G401 (cell line): ENCODE measurements at regions not wholly inside any gene's neighbourhood (a gene's known extent, or its start where the extent isn't known, plus 50 kb on each side); places are given as distances from the start of the nearest gene placed in this dataset.
"Not testable (repeated sequence)": the region's sequence is repeated elsewhere in the genome, so short reads cannot be mapped to it uniquely, and the experiment has no call there.

Source experiments
- DNase-seq: peaks from one replicate; pipeline ENCODE4 v3.0.0-alpha.2; 2015; ENCODE audit warnings: low spot score
- in situ Hi-C: cut with HindIII; loops from 2 replicates; pipeline ENCODE4 v1.10.0; 2016; ENCODE audit warnings: low sequenced_read_pairs, mixed read lengths

GRCh38 chr9:104269374-104269773 lies 175.3 kb downstream of the SMC2 start:
- no peak for DNase-seq
- in situ Hi-C loops = no loop called here

DNA sequence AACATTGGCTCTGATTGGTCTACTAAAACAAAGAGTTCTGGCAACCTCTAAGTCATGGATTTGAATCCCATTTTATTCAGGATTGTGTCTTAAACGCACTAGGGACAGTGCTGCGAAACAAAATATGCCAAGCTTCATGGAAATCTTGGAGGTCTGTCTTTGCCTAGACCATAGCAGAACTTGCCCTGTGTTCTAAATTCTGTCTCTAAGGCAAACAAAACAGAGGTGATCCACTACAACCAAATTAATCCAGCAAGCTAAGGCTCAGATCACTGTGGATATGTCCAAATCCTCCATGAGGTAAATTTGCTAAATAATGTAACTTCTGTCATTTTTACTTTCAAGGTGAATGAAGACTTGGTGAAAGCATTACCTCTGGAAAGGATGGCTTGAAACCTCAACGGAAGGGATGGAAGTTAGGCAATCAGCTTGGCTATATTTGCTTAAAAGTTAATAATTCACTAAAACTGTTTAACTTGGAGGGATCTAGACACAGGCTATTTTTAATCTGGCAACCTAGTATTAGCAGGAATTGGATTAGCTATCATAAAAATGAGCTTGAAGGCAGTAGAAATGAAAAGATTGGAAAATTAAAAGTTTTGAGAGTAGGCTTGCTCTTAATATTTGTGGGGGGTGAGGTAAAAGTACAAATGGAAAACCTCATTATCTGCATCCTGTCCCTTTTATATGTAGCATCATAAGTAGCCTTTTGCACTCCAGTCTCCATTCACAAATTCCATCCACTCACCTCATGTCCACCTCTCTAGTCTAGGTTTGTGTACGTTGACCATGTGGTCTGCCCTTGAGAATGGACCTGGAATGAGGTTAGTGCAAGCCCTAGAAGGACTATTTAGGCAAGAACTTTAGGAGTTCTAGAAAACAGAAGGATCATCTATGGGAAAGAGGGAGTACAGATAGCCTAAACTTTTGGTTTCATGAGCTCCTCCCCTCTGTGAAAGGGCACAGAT lies 176.2 kb downstream of the SMC2 start:
- no peak for DNase-seq

DNA sequence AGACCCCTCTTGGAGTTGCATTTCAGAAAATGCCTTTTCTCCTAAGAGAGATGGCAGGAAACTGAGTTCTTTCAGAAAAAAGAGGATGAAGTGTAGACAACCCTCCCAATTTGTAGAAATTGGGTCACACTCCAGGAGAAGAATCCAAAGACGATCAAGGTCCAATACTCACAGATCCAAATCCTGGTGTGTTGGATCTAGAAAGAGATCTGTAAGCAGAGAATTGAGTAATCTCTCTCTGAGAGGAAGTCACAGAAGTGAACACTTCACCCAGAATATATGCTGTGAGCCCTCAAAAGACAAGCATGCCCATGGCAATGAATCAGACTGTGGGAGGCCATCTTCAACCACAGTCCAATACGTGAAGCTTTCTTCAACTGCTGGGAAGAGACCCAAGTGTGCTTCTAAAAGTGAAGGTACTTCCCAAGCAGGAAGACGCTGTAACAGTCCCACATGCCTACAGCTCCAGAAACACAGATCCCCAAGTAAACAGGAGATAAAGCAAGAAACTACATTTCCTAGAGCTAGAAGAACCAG lies 182.7 kb downstream of the SMC2 start:
- in situ Hi-C loops = no loop called here
- DNase-seq = no peak

More for the DNA sequence above, 176.2 kb downstream of the SMC2 start:
- in situ Hi-C loops = no loop called here

GRCh38 chr9:104278929-104279496 lies 184.9 kb downstream of the SMC2 start:
- in situ Hi-C loops = no loop called here

GRCh38 chr9:104279535-104280177 lies 185.5 kb downstream of the SMC2 start:
- in situ Hi-C loops = no loop called here

More at GRCh38 chr9:104278929-104279496, 184.9 kb downstream of the SMC2 start:
- DNase-seq = no peak

GRCh38 chr9:104280178-104280560 lies 186.1 kb downstream of the SMC2 start:
- no peak for DNase-seq
- in situ Hi-C loops = no loop called here

More at GRCh38 chr9:104279535-104280177, 185.5 kb downstream of the SMC2 start:
- DNase-seq = no peak

- in situ Hi-C loops = no loop called here
- DNase-seq = no peak
Observed at GRCh38 chr9:104280711-104281110, 186.6 kb downstream of the SMC2 start.

- no peak for DNase-seq
- in situ Hi-C loops = no loop called here
Observed at GRCh38 chr9:104286187-104286586, 192.1 kb downstream of the SMC2 start.

- in situ Hi-C loops = no loop called here
- no peak for DNase-seq
Observed at GRCh38 chr9:104286799-104287198, 192.7 kb downstream of the SMC2 start.

DNA sequence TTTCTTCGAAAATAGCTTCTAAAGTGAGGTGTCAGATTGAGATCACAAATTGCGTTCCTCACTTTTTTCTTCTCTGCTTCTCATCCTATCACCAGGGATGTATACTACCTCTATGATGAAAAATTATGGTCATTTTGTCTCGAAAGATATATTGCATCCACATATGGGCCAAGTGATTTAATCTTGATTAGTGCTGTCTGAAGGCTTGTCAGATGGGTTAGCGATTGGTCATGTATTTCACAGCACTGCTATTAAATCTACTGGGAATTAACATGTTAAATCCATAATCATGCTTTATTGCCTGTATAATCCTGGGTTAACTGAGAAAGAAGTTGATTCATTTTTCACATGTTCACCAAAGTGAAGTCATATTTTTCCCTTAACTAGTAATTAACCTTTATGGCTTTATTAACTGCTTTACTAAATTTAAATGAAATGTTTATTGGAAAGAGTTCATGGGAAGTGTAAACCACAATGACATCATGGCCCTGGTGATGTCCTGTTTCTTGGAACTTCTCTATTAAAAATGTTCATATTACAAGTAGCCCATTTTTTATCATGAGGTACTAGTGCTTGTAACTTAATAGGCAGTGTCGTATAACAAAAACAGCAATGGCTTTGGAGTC lies 193.3 kb downstream of the SMC2 start:
- in situ Hi-C loops = no loop called here

GRCh38 chr9:104293877-104294276 lies 199.8 kb downstream of the SMC2 start:
- no peak for DNase-seq
- in situ Hi-C loops = no loop called here

More for the DNA sequence above, 193.3 kb downstream of the SMC2 start:
- DNase-seq = no peak

- DNase-seq = no peak
- in situ Hi-C loops = no loop called here
Observed at GRCh38 chr9:104300124-104300523, 203.9 kb upstream of the OR13F1 start.

DNA sequence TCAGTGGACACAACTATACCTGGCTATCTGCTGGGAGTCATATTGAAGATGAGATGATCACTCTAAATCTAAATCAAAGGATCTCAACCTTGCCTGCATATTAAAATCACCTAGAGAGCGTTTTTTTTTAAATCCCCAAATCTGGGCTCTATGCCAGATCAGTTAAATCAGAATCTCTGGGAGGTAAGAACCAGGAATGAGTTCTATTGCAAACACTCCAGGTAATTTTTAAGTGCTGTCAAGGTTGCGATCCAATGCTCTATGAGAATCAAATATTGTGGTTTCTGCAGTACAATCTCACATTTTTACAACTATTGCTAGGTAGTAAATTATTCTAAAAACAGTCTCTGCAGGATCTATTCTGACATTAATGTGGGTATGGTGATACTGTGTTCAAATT lies 202.3 kb upstream of the OR13F1 start:
- in situ Hi-C loops = no loop called here
- no peak for DNase-seq

GRCh38 chr9:104302775-104303174 lies 201.3 kb upstream of the OR13F1 start:
- no peak for DNase-seq

GRCh38 chr9:104304925-104305324 lies 199.1 kb upstream of the OR13F1 start:
- no peak for DNase-seq
- in situ Hi-C loops = no loop called here

More at GRCh38 chr9:104302775-104303174, 201.3 kb upstream of the OR13F1 start:
- in situ Hi-C loops = no loop called here

- DNase-seq = no peak
- in situ Hi-C loops = no loop called here
Observed at GRCh38 chr9:104313396-104314110, 190.5 kb upstream of the OR13F1 start.

- in situ Hi-C loops, DNase-seq: not testable (repeated sequence)
Observed at GRCh38 chr9:104316201-104317009, 187.7 kb upstream of the OR13F1 start.

DNA sequence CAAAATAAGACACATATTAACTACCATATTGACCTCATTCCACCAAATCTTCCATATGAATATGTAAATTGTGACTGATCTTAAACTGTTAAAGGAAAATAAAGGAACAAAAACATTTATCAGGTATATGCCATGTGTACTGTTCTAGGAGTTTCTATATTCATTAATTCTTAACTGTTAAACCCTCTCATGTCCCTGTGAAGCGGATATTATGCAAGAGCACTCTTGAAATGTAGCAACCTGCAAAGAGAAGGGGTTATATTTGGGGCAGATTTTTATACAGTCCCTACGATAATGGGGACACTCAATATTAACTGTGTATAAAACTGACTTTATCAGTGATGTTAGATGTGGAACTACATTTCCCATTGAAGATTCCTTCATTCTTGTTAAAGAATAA lies 184.9 kb upstream of the OR13F1 start:
- no peak for DNase-seq
- in situ Hi-C loops = no loop called here
